ENCODE measurements at regions not wholly inside any gene's neighbourhood (a gene's known extent, or its start where the extent isn't known, plus 50 kb on each side); places are given as distances from the start of the nearest gene placed in this dataset.
A peak's percentile ranks its signal among the peaks of the same experiment; 100 is the strongest.

DNA sequence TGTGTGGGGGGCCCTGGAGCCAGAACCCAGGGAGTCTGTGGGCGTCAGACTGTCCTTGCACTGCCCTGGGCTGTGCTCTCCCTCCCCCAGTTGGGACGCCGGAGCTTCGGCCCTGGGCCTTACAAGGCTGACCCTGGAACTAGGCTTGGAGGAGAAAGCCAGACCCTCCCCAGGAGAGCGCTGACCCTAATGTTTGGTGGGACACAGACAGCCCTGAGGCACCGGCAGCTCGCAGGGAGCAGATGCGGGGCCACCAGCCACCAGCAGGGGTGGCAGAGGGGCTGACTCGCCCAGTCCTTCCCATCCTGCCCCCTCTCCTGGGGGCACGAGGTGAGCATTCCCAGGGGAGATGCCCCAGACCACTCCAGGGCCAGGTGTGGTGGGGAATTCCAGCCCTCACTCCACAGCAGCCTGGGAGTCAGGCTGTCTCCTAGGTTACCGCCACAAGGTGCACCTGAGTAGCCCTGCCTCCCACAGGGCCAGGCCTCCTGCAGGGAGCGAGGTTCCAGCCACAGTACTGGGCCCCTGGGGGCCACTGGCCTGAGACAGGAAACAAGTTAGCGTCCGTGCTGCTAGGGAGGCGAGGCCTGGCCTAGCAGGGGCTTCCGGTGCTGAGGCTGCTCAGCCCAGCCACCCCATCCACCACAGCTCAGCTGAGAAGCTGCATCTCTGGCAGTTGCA lies 134.6 kb downstream of the OLFM1 start:
- Histone ChIP-seq H3K4me2 (ENCODE audit: low read length) (no peak overlapping the region), H3K27ac (ENCODE audit: low read depth, low read length) (no peak overlapping the region), H2BK15ac (replicated peaks; ENCODE audit: low read depth) (no peak overlapping the region), H4K5ac (ENCODE audit: low read length) (no peak overlapping the region), H3K9ac (ENCODE audit: low read length) (no peak overlapping the region), H2AK5ac (ENCODE audit: low read length) (no peak overlapping the region), H2BK5ac (ENCODE audit: low read length) (no peak overlapping the region), H3K4ac (ENCODE audit: low read depth, low read length) (no peak overlapping the region), H3K27me3 (ENCODE audit: insufficient read depth, low read length, poor library complexity) (no peaks in the 10 kb centered on the region), H3K79me2 (ENCODE audit: control insufficient read depth, insufficient read depth, low read length) (no peaks in the 10 kb centered on the region), H2BK120ac (ENCODE audit: low read depth, low read length) (no peak overlapping the region), H3K36me3 (ENCODE audit: control insufficient read depth, insufficient read depth, low read length) (no peaks in the 10 kb centered on the region), H3K23ac (ENCODE audit: low read length) (no peak overlapping the region), H3K79me1 (ENCODE audit: low read length) (no peaks in the 10 kb centered on the region), H3K4me3 (ENCODE audit: low read length) (no peak overlapping the region), H3K18ac (ENCODE audit: low read length) (no peak overlapping the region), H3K56ac (ENCODE audit: low read length) (peak overlapping the region; percentile 30), H3K4me1 (ENCODE audit: control insufficient read depth, low read depth, low read length) (peaks cover 22% of the 10 kb centered on the region), H4K8ac (ENCODE audit: low read depth, low read length) (no peak overlapping the region)
- WGBS (ENCODE audit: extremely low coverage, insufficient coverage, low lambda C conversion rate): no CpG with 5 or more reads among the region's 16 CpGs
- peak; percentile 66 for DNase-seq

DNA sequence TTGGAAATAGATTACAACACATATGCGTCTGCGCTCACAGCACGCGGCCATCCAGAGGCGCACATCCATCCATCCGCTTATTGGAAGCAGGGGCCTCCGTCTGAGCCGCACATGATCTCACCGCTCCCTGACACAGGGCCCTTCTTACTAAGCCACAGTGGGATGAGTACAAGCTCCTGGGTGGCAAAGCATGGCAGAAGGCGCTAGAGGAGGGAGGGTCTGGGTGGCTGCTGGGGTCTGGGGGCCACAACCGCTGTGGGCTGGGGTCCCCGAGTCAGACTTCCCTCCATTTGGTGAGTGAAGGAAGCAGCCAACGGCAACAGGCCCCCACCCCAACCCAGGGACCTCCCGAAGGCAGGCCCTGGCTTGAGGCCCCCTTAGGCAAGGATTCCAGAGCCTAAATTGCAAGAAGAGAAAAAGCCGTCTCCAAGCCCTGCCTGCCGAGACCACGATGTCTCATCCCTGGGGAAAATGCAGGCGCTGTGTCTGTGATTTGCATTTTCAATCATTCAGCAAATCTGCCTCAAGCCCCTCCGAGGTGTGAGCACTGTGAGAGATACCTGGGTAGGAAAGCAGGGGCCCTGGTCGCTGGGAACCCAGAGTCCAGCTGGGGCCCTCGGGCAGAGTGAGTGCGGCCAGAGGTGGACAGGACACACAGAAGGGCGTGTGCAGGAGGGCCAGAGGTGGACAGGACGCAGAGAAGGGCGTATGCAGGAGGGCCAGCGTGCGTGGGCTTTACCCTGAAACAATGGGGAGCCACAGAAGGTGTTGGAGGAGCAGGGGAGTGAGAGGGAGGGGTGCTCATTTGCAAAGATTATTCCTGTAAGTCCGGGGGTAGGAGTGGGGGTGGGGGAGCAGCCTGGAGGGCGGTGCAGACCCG lies 135.7 kb downstream of the OLFM1 start:
- no peaks in the 10 kb centered on the region for H3K27me3 ChIP-seq (ENCODE audit: insufficient read depth, low read length, poor library complexity)
- H4K8ac ChIP-seq (ENCODE audit: low read depth, low read length): no peak overlapping the region
- no peak overlapping the region for H3K4me2 ChIP-seq (ENCODE audit: low read length)
- peak overlapping the region; percentile 77 for H3K56ac ChIP-seq (ENCODE audit: low read length)
- H3K4ac ChIP-seq (ENCODE audit: low read depth, low read length): peak overlapping the region; percentile 39
- no peak overlapping the region for H3K4me3 ChIP-seq (ENCODE audit: low read length)
- peak overlapping the region; percentile 41 for H3K9ac ChIP-seq (ENCODE audit: low read length)
- H2BK120ac ChIP-seq (ENCODE audit: low read depth, low read length): no peak overlapping the region
- no peak overlapping the region for H2BK15ac ChIP-seq (replicated peaks; ENCODE audit: low read depth)
- no peak overlapping the region for H3K18ac ChIP-seq (ENCODE audit: low read length)
- peak overlapping the region; percentile 29 for H3K27ac ChIP-seq (ENCODE audit: low read depth, low read length)
- H3K23ac ChIP-seq (ENCODE audit: low read length): no peak overlapping the region
- no peaks in the 10 kb centered on the region for H3K79me2 ChIP-seq (ENCODE audit: control insufficient read depth, insufficient read depth, low read length)
- no peak overlapping the region for H4K5ac ChIP-seq (ENCODE audit: low read length)
- no peaks in the 10 kb centered on the region for H3K79me1 ChIP-seq (ENCODE audit: low read length)
- H2BK5ac ChIP-seq (ENCODE audit: low read length): peak overlapping the region; percentile 55
- no peaks in the 10 kb centered on the region for H3K36me3 ChIP-seq (ENCODE audit: control insufficient read depth, insufficient read depth, low read length)
- no peak overlapping the region for H2AK5ac ChIP-seq (ENCODE audit: low read length)
- DNase-seq: peak; percentile 34
- no CpG with 5 or more reads among the region's 30 CpGs for WGBS (ENCODE audit: extremely low coverage, insufficient coverage, low lambda C conversion rate)
- peaks cover 17% of the 10 kb centered on the region for H3K4me1 ChIP-seq (ENCODE audit: control insufficient read depth, low read depth, low read length)

DNA sequence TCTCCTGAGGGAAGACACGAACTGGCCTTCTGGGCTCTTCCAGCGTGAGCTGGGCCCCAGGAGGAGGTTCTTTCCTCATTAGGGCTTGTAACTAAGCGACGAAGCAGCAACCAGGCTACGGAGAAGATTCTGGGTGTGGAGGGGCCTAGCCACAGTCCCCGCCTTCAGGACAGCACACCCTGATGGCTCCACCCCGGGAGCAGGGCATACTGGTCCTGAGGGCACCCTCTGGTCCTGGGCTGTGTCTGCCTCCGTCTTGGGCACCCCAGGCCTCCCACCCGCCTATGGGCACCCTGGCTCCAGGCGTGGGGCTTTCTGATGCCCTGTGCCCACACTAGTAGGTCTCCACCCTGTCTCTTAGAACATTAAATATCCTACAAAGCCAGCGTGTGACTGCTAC lies 136.4 kb downstream of the OLFM1 start:
- Histone ChIP-seq H3K79me2 (ENCODE audit: control insufficient read depth, insufficient read depth, low read length) (no peaks in the 10 kb centered on the region), H3K27me3 (ENCODE audit: insufficient read depth, low read length, poor library complexity) (no peaks in the 10 kb centered on the region), H2AK5ac (ENCODE audit: low read length) (no peak overlapping the region), H3K4me1 (ENCODE audit: control insufficient read depth, low read depth, low read length) (peaks cover 11% of the 10 kb centered on the region), H2BK15ac (replicated peaks; ENCODE audit: low read depth) (no peak overlapping the region), H3K18ac (ENCODE audit: low read length) (no peak overlapping the region), H3K4me2 (ENCODE audit: low read length) (no peak overlapping the region), H2BK120ac (ENCODE audit: low read depth, low read length) (no peak overlapping the region), H3K79me1 (ENCODE audit: low read length) (no peaks in the 10 kb centered on the region), H4K8ac (ENCODE audit: low read depth, low read length) (no peak overlapping the region), H3K4ac (ENCODE audit: low read depth, low read length) (no peak overlapping the region), H4K5ac (ENCODE audit: low read length) (no peak overlapping the region), H3K9ac (ENCODE audit: low read length) (no peak overlapping the region), H3K36me3 (ENCODE audit: control insufficient read depth, insufficient read depth, low read length) (no peaks in the 10 kb centered on the region), H3K23ac (ENCODE audit: low read length) (no peak overlapping the region), H3K27ac (ENCODE audit: low read depth, low read length) (no peak overlapping the region), H2BK5ac (ENCODE audit: low read length) (no peak overlapping the region), H3K4me3 (ENCODE audit: low read length) (no peak overlapping the region), H3K56ac (ENCODE audit: low read length) (peak overlapping the region; percentile 66)
- DNase-seq: peak; percentile 38
- no CpG with 5 or more reads among the region's 11 CpGs for WGBS (ENCODE audit: extremely low coverage, insufficient coverage, low lambda C conversion rate)

DNA sequence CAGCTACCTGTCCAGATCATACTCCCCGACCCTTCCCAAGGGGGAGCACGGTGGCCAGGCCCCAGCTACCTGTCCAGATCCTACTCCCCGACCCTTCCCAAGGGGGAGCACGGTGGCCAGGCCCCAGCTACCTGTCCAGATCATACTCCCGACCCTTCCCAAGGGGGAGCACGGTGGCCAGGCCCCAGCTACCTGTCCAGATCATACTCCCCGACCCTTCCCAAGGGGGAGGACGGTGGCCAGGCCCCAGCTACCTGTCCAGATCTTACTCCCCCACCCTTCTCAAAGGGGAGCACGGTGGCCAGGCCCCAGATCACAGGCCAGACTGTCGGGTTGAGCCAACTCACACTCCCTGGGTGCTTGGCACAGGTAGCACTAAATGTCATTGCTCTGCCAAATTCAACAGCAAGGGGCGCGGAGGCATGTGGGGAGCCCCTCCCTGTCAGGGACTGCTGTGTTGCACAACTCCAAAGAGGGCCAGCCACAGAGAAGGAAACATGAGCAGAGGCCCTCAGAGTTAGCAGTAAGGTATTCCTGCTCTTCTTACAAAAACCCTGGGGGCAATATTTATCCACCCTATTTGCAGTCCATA lies 136.9 kb downstream of the OLFM1 start:
- Histone ChIP-seq H2BK15ac (replicated peaks; ENCODE audit: low read depth) (no peak overlapping the region), H4K5ac (ENCODE audit: low read length) (no peak overlapping the region)
- WGBS (ENCODE audit: extremely low coverage, insufficient coverage, low lambda C conversion rate): no CpG with 5 or more reads among the region's 12 CpGs

DNA sequence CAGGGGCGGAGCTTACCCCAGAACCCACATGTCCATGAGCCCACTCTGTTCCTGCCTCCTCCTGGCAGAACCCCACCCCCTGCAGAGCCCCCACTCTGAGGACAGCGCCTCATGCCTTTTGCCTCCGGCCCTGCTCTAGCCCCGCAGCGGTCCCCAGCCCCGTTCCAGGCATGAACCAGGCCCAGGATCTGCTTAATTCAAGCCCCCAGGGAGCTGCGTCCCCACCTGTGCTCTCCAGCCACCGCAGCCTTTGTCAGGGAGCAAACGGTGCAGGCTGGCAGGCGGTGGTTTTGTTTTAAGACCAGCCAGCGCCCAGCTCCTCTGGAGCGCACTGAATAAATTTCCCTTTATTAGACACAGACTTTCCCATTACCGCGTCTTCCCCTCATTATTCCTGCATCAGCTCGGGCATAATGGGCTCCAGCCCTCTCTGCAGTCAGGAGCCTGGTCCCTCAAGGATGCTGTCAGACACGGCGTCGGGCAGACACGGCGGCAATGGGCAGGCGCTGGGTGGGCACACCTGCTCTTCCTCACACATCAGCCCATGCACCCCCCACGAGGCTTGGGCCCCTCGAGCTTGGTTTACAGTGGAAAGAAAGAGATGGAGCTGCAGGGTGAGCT lies 137.6 kb downstream of the OLFM1 start:
- Histone ChIP-seq H3K56ac (ENCODE audit: low read length) (no peak overlapping the region), H2AK5ac (ENCODE audit: low read length) (no peak overlapping the region), H3K23ac (ENCODE audit: low read length) (no peak overlapping the region), H2BK5ac (ENCODE audit: low read length) (no peak overlapping the region), H2BK120ac (ENCODE audit: low read depth, low read length) (no peak overlapping the region), H3K4me1 (ENCODE audit: control insufficient read depth, low read depth, low read length) (peaks cover 11% of the 10 kb centered on the region), H3K36me3 (ENCODE audit: control insufficient read depth, insufficient read depth, low read length) (no peaks in the 10 kb centered on the region), H2BK15ac (replicated peaks; ENCODE audit: low read depth) (no peak overlapping the region), H3K79me2 (ENCODE audit: control insufficient read depth, insufficient read depth, low read length) (no peaks in the 10 kb centered on the region), H3K27ac (ENCODE audit: low read depth, low read length) (no peak overlapping the region), H3K18ac (ENCODE audit: low read length) (no peak overlapping the region), H3K4me2 (ENCODE audit: low read length) (no peak overlapping the region), H4K8ac (ENCODE audit: low read depth, low read length) (no peak overlapping the region), H3K4me3 (ENCODE audit: low read length) (no peak overlapping the region), H4K5ac (ENCODE audit: low read length) (no peak overlapping the region), H3K4ac (ENCODE audit: low read depth, low read length) (no peak overlapping the region), H3K79me1 (ENCODE audit: low read length) (no peaks in the 10 kb centered on the region), H3K9ac (ENCODE audit: low read length) (no peak overlapping the region), H3K27me3 (ENCODE audit: insufficient read depth, low read length, poor library complexity) (no peaks in the 10 kb centered on the region)
- no CpG with 5 or more reads among the region's 23 CpGs for WGBS (ENCODE audit: extremely low coverage, insufficient coverage, low lambda C conversion rate)
- DNase-seq: no peak

More for the DNA sequence above, 136.9 kb downstream of the OLFM1 start:
- Histone ChIP-seq H3K79me1 (ENCODE audit: low read length) (no peaks in the 10 kb centered on the region), H3K18ac (ENCODE audit: low read length) (no peak overlapping the region), H3K27ac (ENCODE audit: low read depth, low read length) (no peak overlapping the region), H2BK5ac (ENCODE audit: low read length) (peak overlapping the region; percentile 34), H4K8ac (ENCODE audit: low read depth, low read length) (no peak overlapping the region), H3K4ac (ENCODE audit: low read depth, low read length) (no peak overlapping the region), H3K36me3 (ENCODE audit: control insufficient read depth, insufficient read depth, low read length) (no peaks in the 10 kb centered on the region), H2AK5ac (ENCODE audit: low read length) (no peak overlapping the region), H3K4me2 (ENCODE audit: low read length) (no peak overlapping the region), H3K4me1 (ENCODE audit: control insufficient read depth, low read depth, low read length) (peaks cover 11% of the 10 kb centered on the region), H2BK120ac (ENCODE audit: low read depth, low read length) (no peak overlapping the region), H3K23ac (ENCODE audit: low read length) (no peak overlapping the region), H3K79me2 (ENCODE audit: control insufficient read depth, insufficient read depth, low read length) (no peaks in the 10 kb centered on the region), H3K27me3 (ENCODE audit: insufficient read depth, low read length, poor library complexity) (no peaks in the 10 kb centered on the region), H3K9ac (ENCODE audit: low read length) (no peak overlapping the region), H3K4me3 (ENCODE audit: low read length) (no peak overlapping the region), H3K56ac (ENCODE audit: low read length) (peak overlapping the region; percentile 52)
- DNase-seq: no peak
